Suppressor macrophage (primary cell): ENCODE measurements at regions not wholly inside any gene's neighbourhood (a gene's known extent, or its start where the extent isn't known, plus 50 kb on each side); places are given as distances from the start of the nearest gene placed in this dataset.
A peak's percentile ranks its signal among the peaks of the same experiment; 100 is the strongest.

ENCODE experiments used
- DNase-seq, 4 experiments: peaks; one replicate each; pipeline ENCODE4 v3.0.0-alpha.2; 2020 to 2022

GRCh38 chr10:91335147-91335546 is 75.0 kb upstream of the HECTD2 start:
- no peak for DNase-seq

- no peak for DNase-seq
Measured at GRCh38 chr10:91339729-91340128, 70.4 kb upstream of the HECTD2 start.

DNA sequence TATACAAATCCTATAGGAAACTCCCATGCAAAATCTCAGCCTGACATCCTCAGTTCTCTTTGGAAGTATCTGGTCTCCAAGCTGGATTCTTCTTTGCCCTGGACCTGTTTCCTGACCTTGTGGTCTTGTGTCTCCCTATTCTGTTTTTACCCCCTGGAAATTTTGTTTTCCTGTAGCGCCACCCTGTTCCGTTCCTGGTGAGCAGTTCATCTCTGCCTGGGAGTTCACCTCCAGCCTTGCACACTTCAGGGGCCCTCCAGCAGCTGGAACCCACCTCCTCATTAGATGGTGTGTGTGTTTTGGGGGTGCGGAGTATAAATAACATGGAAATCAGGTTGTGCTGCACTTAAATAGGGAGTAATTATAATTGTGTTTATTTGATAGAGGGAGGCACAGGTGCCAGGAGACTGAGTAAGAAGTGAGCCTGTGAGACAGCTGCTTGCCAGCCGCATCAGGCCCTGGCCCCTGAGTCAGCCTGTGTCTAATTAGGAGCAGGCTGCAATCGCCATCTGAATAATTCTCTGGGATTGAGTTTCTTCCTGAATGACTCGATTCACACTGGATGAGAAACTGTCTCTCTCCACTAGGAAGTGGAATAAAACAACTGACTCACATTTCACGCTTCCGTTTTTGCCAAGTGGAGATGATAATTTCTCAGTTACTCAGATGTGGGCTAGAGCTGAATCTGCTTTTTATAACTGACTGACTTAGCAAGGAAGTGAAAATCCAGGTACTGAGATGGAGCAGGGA is 69.4 kb upstream of the HECTD2 start:
- peak in 3 of 4 experiments; percentile 13 to 15 (median 13) for DNase-seq

GRCh38 chr10:91341686-91342085 is 68.5 kb upstream of the HECTD2 start:
- DNase-seq = no peak

- no peak for DNase-seq
Measured at GRCh38 chr10:91343010-91343409, 67.1 kb upstream of the HECTD2 start.

GRCh38 chr10:91344117-91344856 is 65.9 kb upstream of the HECTD2 start:
- DNase-seq = no peak

GRCh38 chr10:91345716-91346115 is 64.4 kb upstream of the HECTD2 start:
- DNase-seq = no peak

GRCh38 chr10:91347529-91347928 is 62.6 kb upstream of the HECTD2 start:
- no peak for DNase-seq

- no peak for DNase-seq
Measured at GRCh38 chr10:91349381-91349780, 60.8 kb upstream of the HECTD2 start.

DNA sequence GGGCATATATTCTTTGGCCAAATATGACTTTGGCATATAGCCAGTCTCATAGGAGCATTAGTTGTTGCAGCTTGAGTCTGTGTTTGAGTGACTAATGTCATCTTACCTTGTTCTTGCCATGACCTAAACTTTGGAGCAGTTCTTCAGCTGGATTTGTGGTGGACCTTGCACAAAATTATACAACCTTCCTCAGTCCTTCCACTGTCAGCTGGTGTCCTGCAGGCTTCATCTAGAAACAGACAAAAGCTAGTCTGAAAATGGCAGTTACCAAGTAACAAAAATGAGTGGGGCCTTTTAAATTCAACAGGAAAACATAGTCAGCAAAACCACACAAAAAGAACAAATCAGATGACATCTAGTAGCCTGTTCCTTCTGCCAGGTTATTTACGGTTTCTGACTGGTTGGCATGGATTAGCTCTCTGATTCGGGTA is 59.5 kb upstream of the HECTD2 start:
- no peak for DNase-seq

DNA sequence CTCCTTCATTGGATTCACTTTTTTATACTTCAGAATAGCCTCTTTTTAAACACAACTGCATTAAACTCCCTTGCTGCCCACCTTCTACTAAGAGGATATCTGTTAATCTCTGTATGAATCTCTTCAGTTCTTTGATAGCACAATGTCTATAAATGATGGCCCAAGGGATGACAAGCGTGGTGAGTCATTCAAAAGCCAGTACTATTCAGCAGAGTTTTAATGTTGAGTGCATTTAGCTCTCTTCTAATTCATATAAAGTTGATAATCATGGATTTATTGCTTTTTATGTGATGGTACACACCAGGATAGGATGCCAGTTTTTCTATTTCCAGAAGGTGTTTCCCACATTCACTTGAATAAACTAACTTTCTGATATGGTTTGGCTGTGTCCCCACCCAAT is 57.4 kb upstream of the HECTD2 start:
- DNase-seq = no peak

DNA sequence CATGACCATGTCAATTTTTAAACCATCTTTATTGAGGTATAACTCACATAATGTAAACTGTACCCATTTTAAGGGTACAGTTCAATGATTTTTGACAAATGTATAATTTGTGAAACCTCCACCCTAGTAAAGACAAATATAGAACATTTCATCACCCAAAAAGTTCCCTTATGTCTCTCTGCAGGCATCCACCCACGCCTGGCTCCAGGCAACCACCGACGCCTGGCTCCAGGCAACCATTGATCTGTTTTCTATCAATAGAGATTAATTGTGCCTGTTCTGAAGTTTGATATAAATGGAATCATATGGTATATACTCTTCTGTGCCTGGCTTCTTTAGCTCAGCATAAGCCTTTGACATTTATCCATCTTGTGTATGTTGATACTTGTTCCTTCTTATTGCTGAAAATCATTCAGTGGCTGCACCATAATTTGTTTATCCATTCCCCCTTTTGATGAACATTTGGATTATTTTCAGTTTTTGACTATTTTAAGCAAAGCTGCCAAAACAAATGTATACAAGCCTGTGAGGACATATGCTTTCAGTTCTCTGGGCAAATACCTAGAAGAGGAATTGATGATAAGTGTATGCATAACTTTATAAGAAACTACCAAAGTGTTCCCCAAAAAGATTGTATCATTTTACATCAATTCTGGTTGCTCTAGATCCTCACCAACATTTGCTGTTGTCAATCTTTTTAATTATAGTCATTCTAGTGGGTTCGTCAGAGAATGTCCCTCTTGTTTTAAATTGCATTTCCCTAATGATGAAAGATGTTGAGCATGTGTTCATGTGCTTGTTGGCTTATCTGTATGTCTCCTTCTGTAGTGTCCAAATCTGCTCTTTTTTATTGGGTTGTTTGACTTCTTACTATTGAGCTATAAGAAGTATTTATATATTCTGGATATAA is 55.7 kb upstream of the HECTD2 start:
- peak in 3 of 4 experiments; percentile 7 to 17 (median 11) for DNase-seq

DNA sequence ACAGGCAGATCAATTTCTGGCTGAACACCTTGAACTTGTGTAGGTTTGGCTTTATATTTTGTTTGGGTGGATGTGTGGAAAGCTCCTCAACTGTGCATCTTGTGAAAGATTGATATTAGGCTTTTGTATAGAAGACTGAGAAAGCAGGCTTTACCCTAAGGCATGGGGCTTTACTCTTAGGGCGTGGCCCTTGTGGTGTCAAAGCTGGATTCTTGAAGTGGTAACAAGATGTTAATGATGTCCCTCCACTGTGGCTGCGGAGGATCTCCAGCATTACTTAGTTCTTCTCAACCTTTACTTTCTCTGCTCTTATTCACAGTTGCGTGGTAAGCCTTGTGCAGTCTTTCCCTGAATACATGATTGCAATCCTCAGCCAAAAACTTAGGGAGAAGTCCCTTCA is 54.1 kb upstream of the HECTD2 start:
- DNase-seq = no peak

GRCh38 chr10:91357497-91357896 is 52.6 kb upstream of the HECTD2 start:
- DNase-seq = no peak
